Stimulated activated CD4-positive, alpha-beta T cell treated with anti-CD3 and anti-CD28 coated beads, Interleukin-4, amount 100 ng/mL, for 24 hours (primary cell): ENCODE measurements at regions not wholly inside any gene's neighbourhood (a gene's known extent, or its start where the extent isn't known, plus 50 kb on each side); places are given as distances from the start of the nearest gene placed in this dataset.
"Not testable (repeated sequence)": the region's sequence is repeated elsewhere in the genome, so short reads cannot be mapped to it uniquely, and the experiment has no call there.

ENCODE experiments used
- DNase-seq: peaks from one replicate; pipeline ENCODE4 v3.0.0-alpha.2; 2020

DNA sequence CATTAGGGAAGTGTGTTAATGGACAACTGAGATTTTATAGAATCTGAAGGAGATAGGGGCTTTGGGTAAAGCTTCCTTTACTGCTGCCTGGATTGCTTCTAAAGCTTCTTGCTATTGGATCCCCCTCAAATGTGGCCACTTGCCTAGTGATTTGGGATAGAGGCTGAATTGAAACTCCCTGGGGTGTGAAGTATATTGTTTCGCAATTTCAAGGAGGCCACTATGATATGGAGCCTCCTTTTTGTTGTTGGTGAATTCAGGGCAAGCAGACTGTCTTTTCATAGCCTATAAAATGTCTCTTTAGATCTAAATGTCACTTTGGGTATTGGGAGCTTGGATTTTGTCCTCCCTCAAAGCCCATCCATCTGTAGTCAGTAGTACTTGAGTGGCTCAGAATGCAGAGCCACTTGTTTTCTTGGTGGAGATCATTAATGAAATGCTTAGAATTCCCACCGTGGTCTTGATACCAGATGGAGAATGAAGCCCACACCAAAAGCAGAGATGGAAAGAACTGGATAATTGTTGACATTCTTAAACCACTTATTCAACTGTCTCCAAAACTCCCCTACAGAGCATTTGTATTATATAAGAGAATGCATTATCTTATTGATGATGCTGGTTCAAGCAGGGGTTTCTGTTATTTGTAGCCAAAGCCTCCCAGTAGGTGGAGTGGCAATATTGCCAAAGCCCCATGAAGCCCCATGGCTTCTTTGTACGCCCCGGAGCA lies 144.3 kb upstream of the KCNE2 start:
- DNase-seq = no peak

DNA sequence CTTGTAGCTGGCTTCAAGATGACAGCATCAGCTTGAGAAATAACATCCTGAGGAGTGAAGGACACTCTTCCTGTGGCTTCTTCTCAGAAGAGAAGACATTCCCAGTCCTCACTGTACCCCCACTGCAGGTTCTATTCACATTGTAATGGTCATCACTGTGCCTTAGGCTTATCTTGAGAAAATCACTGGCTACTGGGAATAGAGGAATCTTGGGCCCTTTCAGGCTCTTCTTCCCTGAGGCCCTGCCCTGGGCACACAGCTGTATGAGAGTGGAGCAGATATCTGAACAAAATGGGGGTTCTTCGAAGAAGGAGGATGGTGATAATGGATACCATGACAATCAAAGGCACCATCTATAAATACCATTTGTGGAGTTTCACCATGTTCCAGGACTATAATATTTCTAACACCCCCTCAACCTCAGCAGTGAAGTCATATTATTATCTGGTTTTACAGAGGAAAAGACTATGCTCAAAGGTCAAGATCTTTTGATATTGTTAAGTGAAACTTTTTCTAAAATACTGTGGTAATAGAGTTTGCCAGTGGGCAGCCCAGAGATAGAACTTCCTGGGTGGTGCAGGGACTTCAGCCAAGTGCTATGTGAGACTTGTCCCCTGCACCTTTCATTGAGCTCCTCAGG lies 143.1 kb upstream of the KCNE2 start:
- no peak for DNase-seq

DNA sequence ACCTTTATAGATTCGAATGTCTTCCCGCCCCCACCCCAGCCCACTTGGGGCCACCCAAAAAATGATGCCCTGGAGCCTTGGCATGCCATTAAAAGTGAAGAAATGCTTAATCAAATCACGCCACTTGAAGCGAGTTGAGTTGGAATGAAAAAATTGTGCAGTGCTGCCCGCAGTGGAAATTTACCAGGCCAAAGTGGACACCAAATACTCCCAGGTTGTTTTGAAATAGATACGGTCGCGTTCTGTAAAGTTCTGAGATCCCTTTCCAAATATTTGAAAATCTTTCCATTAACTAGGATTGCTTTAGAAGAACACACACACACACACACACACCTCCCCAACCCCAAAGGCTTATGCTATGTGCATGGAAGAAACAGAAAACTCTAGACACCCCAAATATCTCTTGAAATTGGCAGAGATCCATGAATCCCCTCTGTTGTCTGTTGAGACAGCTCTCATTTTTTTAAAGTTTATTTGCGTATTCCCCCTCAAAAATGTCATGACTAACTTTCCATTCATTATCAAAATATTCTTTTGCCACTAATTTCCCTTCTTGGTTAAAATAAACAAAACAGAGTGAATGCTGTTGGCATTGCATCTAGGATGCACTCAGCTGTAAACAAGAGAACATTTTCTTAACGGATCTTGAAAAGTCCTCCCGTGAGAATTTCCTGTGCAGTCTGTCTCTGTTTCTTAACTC lies 142.3 kb upstream of the KCNE2 start:
- no peak for DNase-seq

DNA sequence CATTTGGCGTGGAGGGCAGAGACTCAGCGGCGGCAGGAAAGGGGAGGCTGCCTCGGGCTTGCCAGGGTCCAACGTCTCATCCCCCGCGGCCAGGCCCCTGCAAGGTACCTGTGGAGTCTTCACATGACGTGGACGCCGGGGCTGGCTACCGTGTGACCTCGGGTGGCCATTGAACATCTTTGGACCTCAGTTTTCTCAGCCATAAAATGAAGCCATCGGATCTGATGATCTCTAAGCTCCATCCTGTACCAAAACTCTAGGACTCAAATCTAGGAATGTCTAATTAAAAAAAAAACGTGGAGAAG lies 141.8 kb upstream of the KCNE2 start:
- no peak for DNase-seq

DNA sequence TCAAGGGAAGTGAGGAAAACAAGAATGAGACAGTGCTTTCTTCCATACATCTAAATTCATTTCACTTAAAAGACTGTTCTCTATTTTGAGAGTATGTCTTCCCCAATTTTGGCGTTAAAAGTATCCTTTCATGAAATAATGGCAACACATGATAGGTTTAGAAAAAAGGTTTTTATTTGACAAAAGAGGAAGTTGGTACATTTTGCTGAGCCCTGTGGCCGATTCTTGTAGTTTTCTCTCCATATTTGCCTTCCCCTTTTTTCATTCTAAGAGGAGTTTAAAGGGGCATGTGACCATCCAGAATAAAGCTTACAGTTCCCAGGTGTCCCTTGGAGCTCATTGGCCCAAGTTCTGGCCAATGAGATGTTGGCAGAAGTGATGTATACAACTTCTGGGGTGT lies 140.4 kb upstream of the KCNE2 start:
- no peak for DNase-seq

DNA sequence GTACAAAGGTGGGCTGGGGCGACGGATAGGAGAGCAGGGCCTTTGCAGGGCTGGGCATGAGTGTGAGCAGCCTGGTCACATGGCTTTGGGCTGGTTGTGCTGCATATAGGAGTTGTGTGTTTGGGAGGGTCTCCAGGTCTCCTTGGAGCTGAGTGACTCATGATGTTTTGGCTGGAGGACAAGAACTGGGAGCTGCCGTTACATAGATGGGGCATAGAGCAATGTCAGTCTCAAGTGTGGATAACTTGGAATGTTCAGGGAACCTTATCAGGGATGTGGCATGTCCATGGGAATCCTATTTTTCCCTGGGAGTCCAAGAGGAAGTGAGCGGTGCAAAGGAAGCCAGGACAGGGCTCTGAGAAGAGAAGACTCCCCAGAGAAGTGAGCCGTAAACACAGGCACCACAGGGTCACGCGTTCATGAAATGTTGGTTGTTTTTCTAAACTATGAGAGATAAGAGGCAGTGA lies 136.4 kb upstream of the KCNE2 start:
- DNase-seq = no peak

DNA sequence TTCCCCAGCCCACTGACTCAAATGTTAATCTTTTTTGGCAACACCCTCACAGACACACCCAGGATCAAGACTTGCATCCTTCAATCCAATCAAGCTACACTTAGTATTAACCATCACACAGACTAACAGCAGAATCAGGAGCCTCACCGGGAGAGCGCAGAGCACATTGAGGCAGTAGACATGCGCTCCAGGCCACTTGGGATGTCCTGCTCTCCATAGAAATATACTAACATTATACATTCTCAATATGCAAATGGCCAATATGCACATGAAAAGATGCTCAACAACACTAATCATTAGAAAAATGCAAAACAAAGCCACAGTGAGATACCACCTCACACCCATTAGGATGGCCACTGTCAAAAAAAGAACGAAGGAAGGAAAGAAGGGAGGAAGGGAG lies 135.0 kb upstream of the KCNE2 start:
- no peak for DNase-seq

DNA sequence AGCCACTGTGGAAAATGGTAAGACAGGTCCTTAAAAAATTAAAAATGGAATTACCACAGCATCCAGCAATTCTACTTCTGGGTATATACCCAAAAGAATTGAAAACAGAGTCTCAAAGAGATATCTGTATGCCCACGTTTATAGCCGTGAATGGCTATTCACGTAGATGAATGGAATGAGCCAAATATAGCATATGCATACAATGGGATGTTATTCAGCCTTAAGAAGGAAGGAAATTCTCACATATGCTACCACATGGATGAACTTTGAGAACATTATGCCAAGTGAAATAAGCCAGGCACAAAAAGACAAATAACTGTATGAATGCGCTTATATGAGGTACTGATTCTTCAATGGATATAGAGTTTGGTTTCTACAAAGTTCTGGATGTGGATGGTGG lies 134.5 kb upstream of the KCNE2 start:
- no peak for DNase-seq

DNA sequence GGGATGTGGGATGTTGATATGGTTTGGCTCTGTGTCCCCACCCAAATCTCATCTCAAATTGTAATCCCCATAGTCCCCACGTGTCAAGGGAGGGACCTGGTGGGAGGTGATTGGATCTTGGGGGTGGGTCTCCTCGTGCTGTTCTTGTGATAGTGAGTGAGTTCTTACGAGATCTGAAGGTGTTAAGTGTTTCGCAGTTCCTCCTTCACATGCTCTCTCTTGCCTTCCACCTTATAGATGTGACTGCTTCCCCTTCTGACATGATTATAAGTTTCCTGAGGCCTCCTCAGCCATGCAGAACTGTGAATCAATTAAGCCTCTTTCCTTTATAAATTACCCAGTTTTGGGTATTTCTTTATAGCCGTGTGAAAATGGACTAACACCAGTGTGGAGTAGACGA lies 130.1 kb upstream of the KCNE2 start:
- DNase-seq = not testable (repeated sequence)

DNA sequence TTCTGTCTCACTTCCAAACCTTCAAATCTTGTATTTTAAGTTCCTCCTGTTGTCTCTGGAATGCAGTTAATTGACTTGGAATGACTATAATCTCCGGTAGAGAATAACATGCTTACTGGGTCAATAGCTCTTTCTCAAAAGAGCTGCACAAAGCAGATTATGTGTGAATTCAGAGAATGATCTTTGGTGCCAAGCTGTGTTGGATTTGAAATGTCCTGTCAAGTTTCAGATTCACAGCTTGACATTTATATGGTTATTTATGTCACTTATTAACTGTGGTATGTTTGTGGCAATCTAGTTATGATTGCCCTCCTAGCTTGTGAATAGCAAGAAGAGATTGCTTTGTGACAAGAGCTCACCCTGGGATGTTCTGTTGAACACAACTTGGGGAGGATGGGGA lies 128.3 kb upstream of the KCNE2 start:
- DNase-seq = no peak

DNA sequence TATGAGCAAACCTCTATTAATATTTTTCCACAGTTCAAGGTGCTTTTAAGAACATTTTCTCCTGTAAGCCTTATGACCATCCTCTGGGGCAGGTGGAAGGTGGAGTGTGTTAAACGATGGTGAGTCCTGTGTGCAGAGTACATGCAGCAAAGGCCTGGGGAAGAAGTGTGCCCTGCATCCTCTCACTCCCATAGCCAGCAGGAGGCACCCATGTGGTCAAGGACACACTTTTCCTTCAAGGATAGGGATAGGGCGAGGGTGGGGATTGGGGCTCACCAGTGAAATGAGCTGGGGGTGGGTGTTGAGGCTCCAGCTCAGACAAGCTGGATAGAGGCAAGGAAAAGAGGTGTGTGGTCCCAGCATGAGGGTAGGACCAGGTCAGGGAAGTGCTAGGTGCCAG lies 120.8 kb upstream of the KCNE2 start:
- DNase-seq = no peak

DNA sequence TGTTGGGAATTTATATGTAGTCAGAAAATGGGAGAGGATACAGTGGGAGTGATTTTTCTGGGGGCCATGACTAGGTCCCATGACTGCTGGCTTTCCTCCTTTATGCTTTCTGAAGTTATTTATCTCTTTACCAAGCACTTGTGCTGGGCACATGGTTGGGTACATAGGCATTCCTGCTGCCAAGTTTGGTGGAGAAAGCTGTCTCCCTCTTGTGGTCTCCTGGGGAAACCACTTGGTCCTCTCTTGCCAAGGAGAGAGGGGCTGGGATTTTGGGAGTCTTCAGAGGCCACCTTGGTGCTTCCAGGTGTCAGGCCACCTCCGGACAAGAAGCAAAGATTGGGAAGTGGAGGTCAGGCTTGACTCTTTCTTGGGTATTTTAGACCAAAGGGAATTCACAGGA lies 120.2 kb upstream of the KCNE2 start:
- peak; percentile 16 for DNase-seq

DNA sequence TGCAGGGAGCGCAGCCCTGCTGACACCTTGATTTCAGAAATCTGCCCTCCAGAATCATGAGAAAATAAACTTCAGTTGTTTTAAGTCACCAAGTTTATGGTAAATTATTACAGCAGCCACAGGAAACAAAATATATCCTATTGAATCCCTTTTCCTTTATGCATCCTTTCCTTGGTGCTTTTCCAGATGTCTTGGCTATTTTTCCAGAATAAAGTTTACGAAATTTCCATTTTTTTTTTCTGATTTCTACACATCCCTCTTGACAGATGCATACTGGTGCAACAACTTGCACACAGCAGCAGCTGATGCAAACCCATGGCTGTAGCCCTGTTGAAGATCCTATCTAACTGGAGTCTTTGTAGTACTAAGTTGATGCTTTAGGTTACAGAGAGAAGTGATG lies 111.1 kb upstream of the KCNE2 start:
- DNase-seq = no peak

DNA sequence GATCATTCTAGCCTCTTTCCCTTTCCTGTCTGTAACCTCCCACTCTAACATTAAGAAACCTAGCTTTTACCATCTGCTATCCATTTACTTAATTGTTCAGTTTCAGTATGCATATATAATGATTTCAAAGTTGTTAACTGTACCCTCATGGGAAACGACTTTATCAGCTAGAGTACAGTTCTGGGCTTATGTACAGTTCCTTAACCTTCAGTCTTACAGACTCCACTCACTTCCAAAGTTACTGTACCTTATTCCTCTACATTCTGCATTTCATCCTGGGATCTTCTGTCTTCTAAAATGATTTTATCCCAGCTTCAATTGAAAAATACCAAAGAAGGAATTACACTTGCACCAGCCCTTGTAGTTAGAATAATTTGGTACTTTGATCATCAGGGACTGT lies 108.7 kb upstream of the KCNE2 start:
- DNase-seq = no peak

DNA sequence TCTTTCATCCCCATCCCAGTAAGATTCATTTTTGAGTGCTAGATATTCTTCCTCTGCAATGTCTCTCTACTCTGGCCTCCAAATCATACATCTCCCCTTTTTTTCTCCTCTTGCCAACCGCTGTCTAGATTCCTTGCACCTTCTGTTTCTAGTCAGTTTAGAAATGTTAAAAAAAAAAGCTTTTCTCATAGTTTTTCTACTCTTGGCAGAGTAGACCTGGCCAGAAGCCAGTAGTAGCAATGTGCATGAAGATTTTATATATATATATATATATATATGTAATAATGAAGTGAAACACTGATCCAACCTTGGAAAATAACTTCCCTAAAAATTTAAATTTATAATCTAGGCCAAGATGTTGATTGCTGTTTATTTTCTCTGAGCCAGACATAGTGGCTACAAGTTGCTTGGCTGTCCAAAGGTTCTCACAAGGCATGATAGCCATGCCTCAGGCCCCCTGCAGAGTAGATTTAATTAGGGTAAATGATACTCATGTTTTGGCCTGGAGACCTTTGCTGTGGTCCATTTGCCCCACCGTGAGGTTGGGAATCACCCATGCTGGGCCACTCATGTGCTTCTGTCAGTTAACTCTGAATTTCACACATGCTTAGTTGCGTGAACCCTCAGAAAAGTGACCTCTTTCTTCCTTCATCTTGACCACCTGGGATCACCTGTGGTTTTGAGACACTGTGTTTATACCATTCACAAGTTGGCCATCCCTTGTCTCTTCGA lies 103.4 kb upstream of the KCNE2 start:
- DNase-seq = no peak

DNA sequence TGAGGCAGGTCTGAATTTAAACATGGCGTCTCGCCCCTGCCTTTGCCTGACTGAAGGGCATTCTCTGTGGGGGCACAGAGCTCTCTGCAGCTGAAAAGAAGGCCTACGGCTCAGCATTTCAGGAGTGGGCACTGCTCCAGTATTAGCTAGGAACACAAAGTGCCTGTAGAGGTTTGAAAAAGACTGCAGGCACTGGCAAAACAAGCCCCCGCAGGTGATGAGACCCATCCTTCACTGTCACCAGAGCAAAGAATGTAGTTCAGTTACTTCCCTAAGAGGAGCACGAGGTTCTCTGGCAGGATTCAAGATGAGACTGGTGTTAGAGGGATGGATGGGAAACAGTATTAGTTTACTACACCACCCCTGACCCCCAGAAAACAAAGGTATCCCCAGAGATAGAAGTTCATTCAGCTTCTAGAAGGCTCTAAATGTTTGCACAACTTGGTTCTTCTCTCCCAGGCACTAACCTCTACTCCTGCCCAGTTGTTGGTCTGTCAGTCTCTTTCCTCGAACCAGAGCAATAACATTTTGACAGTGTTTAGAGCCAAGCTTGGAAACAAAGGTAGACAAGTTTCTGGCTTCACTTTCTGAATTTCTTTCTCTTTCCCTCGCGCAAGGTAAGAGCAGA lies 101.9 kb upstream of the KCNE2 start:
- DNase-seq = no peak

DNA sequence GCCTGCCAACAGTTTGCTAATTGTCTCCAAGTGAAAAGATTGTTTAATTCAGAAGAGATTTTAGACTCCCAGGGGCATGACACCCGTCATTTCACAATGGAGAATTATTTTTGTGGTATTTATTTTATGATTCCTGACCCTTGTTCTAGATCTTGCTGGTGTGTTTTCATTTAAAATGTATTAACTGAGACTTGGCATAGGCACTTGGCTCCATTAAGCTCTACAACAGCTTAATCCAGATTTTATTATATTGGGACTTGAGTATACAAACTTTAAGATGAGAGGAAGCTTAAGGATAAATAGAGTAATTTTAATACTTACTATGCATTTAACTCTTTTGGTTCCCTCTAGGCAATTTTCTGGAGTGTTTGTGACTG lies 101.3 kb upstream of the KCNE2 start:
- no peak for DNase-seq

DNA sequence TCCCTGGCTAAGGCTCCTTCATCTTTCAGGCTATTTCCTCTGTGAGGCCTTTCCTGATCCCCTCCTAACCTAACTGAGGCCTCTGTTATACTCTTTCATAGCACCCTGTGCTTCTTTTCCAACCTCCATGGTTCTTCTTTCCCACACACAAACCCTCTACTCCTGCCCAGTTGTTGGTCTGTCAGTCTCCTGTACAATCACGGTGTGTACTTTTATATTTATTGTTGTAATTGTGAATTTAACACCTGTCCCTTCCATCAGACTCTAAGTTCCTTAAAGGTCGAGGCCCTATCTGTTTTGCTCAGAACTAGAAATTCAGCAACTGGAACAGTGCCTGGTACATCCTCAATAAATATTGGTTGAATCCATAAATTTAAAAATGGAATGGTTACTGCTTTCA lies 100.2 kb upstream of the KCNE2 start:
- DNase-seq = no peak

DNA sequence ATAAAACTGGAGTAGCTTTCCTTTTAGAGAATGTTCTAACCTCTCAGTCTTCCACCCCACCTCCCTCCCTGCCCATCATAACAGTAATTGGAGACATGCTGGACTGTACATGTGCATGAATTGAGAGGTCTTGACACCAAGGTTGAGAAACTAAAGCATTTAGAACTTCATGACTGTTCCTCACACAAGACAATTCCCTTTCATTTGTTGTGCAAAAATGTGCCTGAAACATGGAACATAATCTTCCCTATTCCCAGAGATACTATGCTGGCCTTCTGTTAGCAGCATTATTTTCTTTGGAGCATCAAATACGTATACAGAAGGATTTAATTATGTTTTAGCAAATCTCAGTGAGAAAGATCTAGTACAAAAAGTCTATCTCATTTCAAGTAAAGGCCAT lies 97.5 kb upstream of the KCNE2 start:
- DNase-seq = no peak

DNA sequence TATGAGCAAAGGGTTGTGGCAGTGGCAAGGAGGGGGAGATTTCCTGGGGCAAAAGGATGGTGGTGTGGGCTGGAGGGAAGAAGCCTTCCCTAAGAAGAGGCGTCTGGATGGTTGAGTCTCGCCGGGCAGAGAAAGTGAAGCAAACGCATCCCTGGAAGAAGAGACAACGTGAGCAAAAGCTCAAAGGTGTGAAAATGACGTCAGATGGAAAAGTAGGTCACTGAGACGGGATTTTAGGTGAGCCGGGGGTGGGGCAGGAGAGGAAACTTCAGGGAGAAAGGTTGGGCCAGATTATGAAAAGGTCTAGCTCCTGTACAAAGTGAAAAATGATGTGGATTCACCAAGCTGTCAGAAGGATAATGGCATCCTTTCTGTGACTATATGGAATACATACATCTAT lies 95.3 kb upstream of the KCNE2 start:
- DNase-seq = no peak

DNA sequence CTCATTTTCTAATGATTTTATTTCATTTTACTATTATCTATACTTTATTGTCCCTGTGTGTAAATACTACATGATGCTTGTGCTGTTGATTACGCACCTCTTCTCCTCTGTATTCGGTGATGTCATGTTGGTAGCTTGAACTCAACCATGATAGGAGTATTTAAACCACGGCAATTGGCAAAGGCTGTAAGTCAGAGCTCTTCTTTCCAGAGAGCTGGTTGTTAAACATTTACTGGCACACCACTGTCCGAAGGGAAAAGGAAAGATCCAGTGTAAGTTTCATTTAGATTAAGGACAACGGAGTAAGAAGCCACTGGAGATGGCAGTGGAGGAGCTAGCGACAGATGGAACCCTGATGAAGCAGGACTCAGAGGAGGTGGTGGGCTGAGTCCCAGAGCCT lies 93.4 kb upstream of the KCNE2 start:
- DNase-seq = no peak

DNA sequence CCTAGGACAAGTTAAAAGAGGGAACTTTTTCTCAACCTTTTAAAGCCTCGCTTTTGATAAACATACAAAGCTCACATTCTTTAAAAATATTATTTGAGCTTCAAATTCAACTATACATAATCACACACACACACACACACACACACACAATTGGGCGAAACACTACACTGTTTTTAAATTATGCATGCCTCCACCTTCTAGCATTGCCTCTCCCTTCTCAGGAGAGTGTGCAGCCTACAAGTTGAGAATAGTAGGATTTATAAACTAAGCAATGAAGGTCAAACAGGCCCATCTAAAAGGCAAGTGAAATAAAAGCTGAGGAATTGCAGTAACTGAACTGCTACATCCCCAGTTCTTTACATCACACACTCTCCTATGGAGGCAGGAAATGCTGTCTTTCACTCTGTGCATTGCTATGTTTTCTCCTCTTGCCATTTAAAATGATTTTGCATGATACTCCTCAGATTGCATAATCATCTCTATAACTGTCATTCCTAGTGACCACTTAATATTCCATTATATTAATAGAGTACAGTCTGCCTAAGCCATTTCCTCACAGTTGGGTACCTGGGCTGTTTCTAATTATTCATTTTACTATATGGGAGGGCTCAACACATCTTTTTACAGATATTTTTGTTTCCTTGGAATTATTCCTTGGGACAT lies 92.5 kb upstream of the KCNE2 start:
- DNase-seq = no peak

DNA sequence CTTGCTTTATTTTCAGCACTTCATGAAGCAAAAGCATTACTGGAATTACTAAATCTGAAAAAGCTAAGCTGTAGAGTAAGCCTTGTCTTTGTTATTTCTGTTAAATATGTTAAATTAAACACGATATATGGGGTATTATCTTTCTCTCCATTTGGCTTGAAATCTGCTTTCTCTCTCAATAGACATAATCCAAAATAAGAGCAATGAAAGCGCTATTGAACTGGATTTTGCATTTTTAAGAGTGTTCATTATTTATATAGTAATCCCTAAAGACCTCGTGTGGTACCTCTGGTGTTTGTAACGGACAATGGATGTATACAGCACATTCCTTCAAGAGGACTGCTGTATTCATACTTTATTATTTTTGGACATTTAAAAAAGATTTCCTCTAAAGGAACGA lies 91.5 kb upstream of the KCNE2 start:
- DNase-seq = no peak
